GM12878 (cell line): ENCODE measurements at regions not wholly inside any gene's neighbourhood (a gene's known extent, or its start where the extent isn't known, plus 50 kb on each side); places are given as distances from the start of the nearest gene placed in this dataset.

Source experiments
- ATAC-seq: fragments of 200-7000 bp; cut with Tn5 transposase; 3 replicates; pipeline ENCODE4 v1.9.1; 2020; ENCODE audit warnings: mild to moderate bottlenecking, moderate library complexity
- BruUV-seq: library from RNA; stranded (reverse); fragments of 400-500 nt; replicated peaks from 2 replicates; lab custom pipeline; 2021; lab: Mats Ljungman, UMichigan
- CTCF ChIA-PET: fragments of 300-600 bp; sonication (Branson Sonifier 250); formaldehyde crosslinking; extraction: SDS; loops from one replicate; lab custom pipeline; 2021; ENCODE audit warnings: inconsistent platforms; lab: Yijun Ruan, JAX
- POLR2A ChIA-PET: fragments of 350-600 bp; formaldehyde crosslinking; extraction: SDS; loops from one replicate; lab custom pipeline; 2021; ENCODE audit warnings: inconsistent platforms; lab: Charles Lee
- RAD21 ChIA-PET: fragments of 300-600 bp; sonication (Branson Sonifier 250); formaldehyde crosslinking; loops from one replicate; lab custom pipeline; 2023; ENCODE audit warnings: antibody characterized with exemption; ENCODE audit not compliant: unreplicated experiment; lab: Charles Lee
- SMC1A ChIA-PET: fragments of 300-600 bp; sonication (Branson Sonifier 250); formaldehyde crosslinking; loops from one replicate; lab custom pipeline; 2023; ENCODE audit not compliant: unreplicated experiment, uncharacterized antibody; lab: Charles Lee
- DNase-seq: peaks from one replicate; pipeline ENCODE4 v3.0.0-alpha.2; 2011; ENCODE audit warnings: low read depth, low spot score
- FAIRE-seq: peaks from 3 replicates; lab custom pipeline; 2011; peaks lifted over from hg19 to GRCh38; lab: Jason Lieb, UNC
- H2AFZ ChIP-seq: 2 replicates; pipeline ENCODE4 v1.6.0; 2011; ENCODE audit warnings: low read depth, low read length, control low read depth; ENCODE audit not compliant: control insufficient read depth
- H3K27ac ChIP-seq: 2 replicates; pipeline ENCODE4 v1.5.1; 2011; ENCODE audit warnings: control low read depth; ENCODE audit not compliant: control insufficient read depth, insufficient read depth
- H3K27me3 ChIP-seq, 2 experiments: replicated peaks in 1 of 2; 2 replicates each; pipeline versions ENCODE4 v1.6.0 to v1.6.1; 2011; ENCODE audit warnings: low read length in 1 of 2; ENCODE audit not compliant: control insufficient read depth in 2 of 2, insufficient read depth in 2 of 2
- H3K36me3 ChIP-seq, 2 experiments: 2 replicates each; pipeline ENCODE4 v1.5.1; 2011; ENCODE audit warnings: low read length in 1 of 2; ENCODE audit not compliant: control insufficient read depth in 2 of 2, insufficient read depth in 2 of 2
- H3K4me1 ChIP-seq: 2 replicates; pipeline ENCODE4 v1.6.1; 2011; ENCODE audit warnings: mild to moderate bottlenecking, low read length, moderate library complexity, mixed read lengths; ENCODE audit not compliant: control insufficient read depth, insufficient read depth
- H3K4me2 ChIP-seq: 2 replicates; pipeline ENCODE4 v1.6.0; 2011; ENCODE audit warnings: control low read depth; ENCODE audit not compliant: control insufficient read depth, insufficient read depth
- H3K4me3 ChIP-seq: fragments of 200-600 bp; sonication (generic); 2 replicates; pipeline ENCODE4 v1.5.1; 2016
- H3K79me2 ChIP-seq: 2 replicates; pipeline ENCODE4 v1.6.0; 2011; ENCODE audit warnings: low read length; ENCODE audit not compliant: control insufficient read depth, insufficient read depth
- H3K9ac ChIP-seq: 2 replicates; pipeline ENCODE4 v1.8.0; 2011; ENCODE audit warnings: low read length, control low read depth, mixed read lengths; ENCODE audit not compliant: control insufficient read depth, insufficient read depth
- H3K9me3 ChIP-seq: replicated peaks from 3 replicates; pipeline ENCODE4 v1.5.1; 2011; ENCODE audit warnings: mild to moderate bottlenecking, low read length; ENCODE audit not compliant: control insufficient read depth, insufficient read depth
- H4K20me1 ChIP-seq: 2 replicates; pipeline ENCODE4 v1.6.0; 2011; ENCODE audit not compliant: control insufficient read depth, insufficient read depth
- JUND ChIP-seq: IDR thresholded peaks from 2 replicates; pipeline ENCODE4 v1.6.1; 2012; ENCODE audit warnings: low read depth, mild to moderate bottlenecking, low read length, improper control_type of control experiment, moderate library complexity
- MEF2A ChIP-seq: IDR thresholded peaks from 2 replicates; pipeline ENCODE4 v1.6.1; 2011; ENCODE audit warnings: low read depth, mild to moderate bottlenecking, low read length, moderate library complexity; ENCODE audit not compliant: insufficient read depth
- NKRF ChIP-seq: fragments of 450-650 bp; conservative IDR thresholded peaks from 2 replicates; pipeline ENCODE4 v1.6.1; 2017; ENCODE audit warnings: mild to moderate bottlenecking, moderate library complexity
- NR2C2 ChIP-seq: IDR thresholded peaks from 2 replicates; pipeline ENCODE4 v1.6.1; 2011; ENCODE audit warnings: borderline replicate concordance, low read depth; ENCODE audit not compliant: control insufficient read depth, insufficient read length
- SMAD5 ChIP-seq: IDR thresholded peaks from 2 replicates; pipeline ENCODE4 v1.6.1; 2016; ENCODE audit warnings: antibody characterized with exemption, low read depth
- WGBS: methylation state at CpG from one replicate; pipeline ENCODE4 v1.1.6; 2016; ENCODE audit warnings: low lambda C conversion rate; ENCODE audit not compliant: insufficient replicate concordance, insufficient coverage; ENCODE audit errors: missing lambda C conversion rate; 5-methylcytosine and 5-hydroxymethylcytosine counted together
- in situ Hi-C: fragments of 300-500 bp; cut with MboI; formaldehyde crosslinking; loops from 9 replicates; pipeline ENCODE4 v1.14.3; 2018; ENCODE audit warnings: mixed read lengths
- intact Hi-C: fragments of 100-400 bp; cut with micrococcal nuclease; formaldehyde crosslinking; loops from one replicate; pipeline ENCODE4 v1.14.2; 2022; ENCODE audit not compliant: unreplicated experiment

- FAIRE-seq (no peak), ATAC-seq (peak; percentile 14; the same call in 1 of the 3 replicates), DNase-seq (no peak)
- no TSS peak for BruUV-seq
- Histone ChIP-seq H3K27ac (peak overlapping the region; percentile 13; the same call in 1 of the 2 replicates), H3K4me1 (peaks cover 14% of the 10 kb centered on the region), H3K79me2 (no peaks in the 10 kb centered on the region), H2AFZ (no peak overlapping the region), H3K4me2 (peak overlapping the region; percentile 51), H4K20me1 (no peaks in the 10 kb centered on the region), H3K9me3 (no peaks in the 10 kb centered on the region), H3K9ac (no peak overlapping the region), H3K4me3 (no peak overlapping the region), H3K36me3 (no peaks in the 10 kb centered on the region), H3K27me3 (no peaks in the 10 kb centered on the region)
- ChIA-PET RAD21 (interaction anchor here (1.3 to 2.5 kb wide), 2 partner anchors 26 to 86 kb away, joined by 3 to 6 read pairs; no protein-coding TSS in a partner anchor), CTCF (interaction anchor here (0.7 to 1.6 kb wide), 3 partner anchors 14 to 200 kb away, joined by 3 to 5 read pairs (median 3); no protein-coding TSS in a partner anchor), SMC1A (interaction anchor here (0.9 to 1.6 kb wide), 7 partner anchors 9 to 84 kb away, joined by 3 to 7 read pairs (median 3); no protein-coding TSS in a partner anchor), POLR2A (no interaction called here)
- in situ Hi-C loops: no loop called here
- 95% methylated on average over 3 of the region's 3 CpGs for WGBS
- TF ChIP-seq NKRF (no peak), JUND (no peak), SMAD5 (no peak), MEF2A (no peak), NR2C2 (no peak)
- intact Hi-C loops: no loop called here
Observed at GRCh38 chr1:58927722-58928085, 143.9 kb upstream of the JUN start.
